ENCODE measurements at regions not wholly inside any gene's neighbourhood (a gene's known extent, or its start where the extent isn't known, plus 50 kb on each side); places are given as distances from the start of the nearest gene placed in this dataset.

- Histone ChIP-seq H3K36me3 (ENCODE audit: control insufficient read depth in 1 of 2, insufficient read depth in 2 of 2, low read length in 2 of 2) (no peaks in the 10 kb centered on the region), H3K9me3 (ENCODE audit: control insufficient read depth in 1 of 2, low read length in 2 of 2) (no peaks in the 10 kb centered on the region), H3K4me1 (ENCODE audit: control insufficient read depth in 1 of 2, insufficient read depth in 2 of 2, low read length in 2 of 2) (no peaks in the 10 kb centered on the region), H3K27ac (ENCODE audit: low read length) (no peak overlapping the region), H3K4me3 (ENCODE audit: low read depth in 1 of 2, low read length in 2 of 2) (no peak overlapping the region), H3K27me3 (ENCODE audit: low read depth, low read length) (no peaks in the 10 kb centered on the region)
These were observed 295.6 kb upstream of the FLRT2 start for GRCh38 chr14:85234156-85235025.

GRCh38 chr14:85235868-85236267 lies 294.1 kb upstream of the FLRT2 start:
- H3K27ac ChIP-seq (ENCODE audit: low read length), result no peak overlapping the region
- no peaks in the 10 kb centered on the region for H3K36me3 ChIP-seq (ENCODE audit: control insufficient read depth in 1 of 2, insufficient read depth in 2 of 2, low read length in 2 of 2)
- no peak overlapping the region for H3K4me3 ChIP-seq (ENCODE audit: low read depth in 1 of 2, low read length in 2 of 2)
- no peaks in the 10 kb centered on the region for H3K4me1 ChIP-seq (ENCODE audit: control insufficient read depth in 1 of 2, insufficient read depth in 2 of 2, low read length in 2 of 2)
- H3K27me3 ChIP-seq (ENCODE audit: low read depth, low read length), result no peaks in the 10 kb centered on the region
- no peaks in the 10 kb centered on the region for H3K9me3 ChIP-seq (ENCODE audit: control insufficient read depth in 1 of 2, low read length in 2 of 2)

GRCh38 chr14:85236296-85236695 lies 293.6 kb upstream of the FLRT2 start:
- Histone ChIP-seq H3K4me1 (ENCODE audit: control insufficient read depth in 1 of 2, insufficient read depth in 2 of 2, low read length in 2 of 2) (no peaks in the 10 kb centered on the region), H3K27ac (ENCODE audit: low read length) (no peak overlapping the region), H3K4me3 (ENCODE audit: low read depth in 1 of 2, low read length in 2 of 2) (no peak overlapping the region)

GRCh38 chr14:85239791-85240190 lies 290.2 kb upstream of the FLRT2 start:
- H3K27ac ChIP-seq (ENCODE audit: low read length), result no peak overlapping the region
- no peaks in the 10 kb centered on the region for H3K36me3 ChIP-seq (ENCODE audit: control insufficient read depth in 1 of 2, insufficient read depth in 2 of 2, low read length in 2 of 2)
- no peaks in the 10 kb centered on the region for H3K27me3 ChIP-seq (ENCODE audit: low read depth, low read length)
- H3K9me3 ChIP-seq (ENCODE audit: control insufficient read depth in 1 of 2, low read length in 2 of 2), result no peaks in the 10 kb centered on the region
- no peak overlapping the region for H3K4me3 ChIP-seq (ENCODE audit: low read depth in 1 of 2, low read length in 2 of 2)
- no peaks in the 10 kb centered on the region for H3K4me1 ChIP-seq (ENCODE audit: control insufficient read depth in 1 of 2, insufficient read depth in 2 of 2, low read length in 2 of 2)

More at GRCh38 chr14:85236296-85236695, 293.6 kb upstream of the FLRT2 start:
- no peaks in the 10 kb centered on the region for H3K27me3 ChIP-seq (ENCODE audit: low read depth, low read length)
- H3K9me3 ChIP-seq (ENCODE audit: control insufficient read depth in 1 of 2, low read length in 2 of 2), result no peaks in the 10 kb centered on the region
- H3K36me3 ChIP-seq (ENCODE audit: control insufficient read depth in 1 of 2, insufficient read depth in 2 of 2, low read length in 2 of 2), result no peaks in the 10 kb centered on the region

DNA sequence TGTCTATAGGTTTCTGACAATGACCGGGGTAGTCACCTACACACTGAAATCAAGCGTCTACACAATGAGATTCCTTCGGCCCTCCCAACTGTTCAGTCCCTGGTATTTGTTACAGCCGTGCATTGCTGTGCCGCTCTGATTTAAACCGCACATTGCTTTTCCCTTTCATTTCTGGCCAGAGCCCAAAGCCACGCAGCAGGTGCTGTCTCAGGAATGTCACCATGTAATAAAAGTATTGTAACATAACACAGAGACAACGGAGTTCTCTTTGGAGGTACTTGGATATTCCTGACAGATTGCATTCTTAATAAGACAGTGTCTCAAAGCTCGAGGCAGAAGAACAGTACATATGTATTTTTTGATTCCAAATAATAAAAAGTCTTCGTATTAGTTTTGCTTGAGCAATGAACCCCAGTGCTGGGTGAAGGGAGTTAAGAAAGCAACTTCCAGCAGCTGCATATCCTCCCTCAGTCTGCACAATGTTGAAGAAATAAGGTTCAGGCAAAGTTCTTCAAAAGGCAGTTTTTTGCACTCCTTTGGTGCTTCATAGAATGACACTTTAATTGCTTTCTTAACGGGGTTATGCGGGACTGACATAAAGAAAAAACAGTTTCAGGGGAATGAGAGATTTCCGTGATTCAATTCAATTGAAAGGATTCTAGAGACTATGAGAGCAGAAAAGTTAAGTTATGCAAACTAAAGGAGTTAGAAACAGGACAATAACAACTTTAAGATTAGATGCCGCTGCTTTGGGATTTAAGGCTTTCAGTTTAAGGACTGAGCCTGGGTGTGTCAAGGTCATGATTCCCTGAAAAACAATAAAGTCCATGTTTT lies 288.7 kb upstream of the FLRT2 start:
- Histone ChIP-seq H3K27ac (ENCODE audit: low read length) (no peak overlapping the region), H3K4me3 (ENCODE audit: low read depth in 1 of 2, low read length in 2 of 2) (no peak overlapping the region), H3K4me1 (ENCODE audit: control insufficient read depth in 1 of 2, insufficient read depth in 2 of 2, low read length in 2 of 2) (no peaks in the 10 kb centered on the region), H3K27me3 (ENCODE audit: low read depth, low read length) (no peaks in the 10 kb centered on the region), H3K9me3 (ENCODE audit: control insufficient read depth in 1 of 2, low read length in 2 of 2) (no peaks in the 10 kb centered on the region), H3K36me3 (ENCODE audit: control insufficient read depth in 1 of 2, insufficient read depth in 2 of 2, low read length in 2 of 2) (no peaks in the 10 kb centered on the region)

- Histone ChIP-seq H3K27ac (ENCODE audit: low read length) (no peak overlapping the region), H3K4me1 (ENCODE audit: control insufficient read depth in 1 of 2, insufficient read depth in 2 of 2, low read length in 2 of 2) (no peaks in the 10 kb centered on the region), H3K36me3 (ENCODE audit: control insufficient read depth in 1 of 2, insufficient read depth in 2 of 2, low read length in 2 of 2) (no peaks in the 10 kb centered on the region), H3K27me3 (ENCODE audit: low read depth, low read length) (no peaks in the 10 kb centered on the region), H3K9me3 (ENCODE audit: control insufficient read depth in 1 of 2, low read length in 2 of 2) (no peaks in the 10 kb centered on the region), H3K4me3 (ENCODE audit: low read depth in 1 of 2, low read length in 2 of 2) (no peak overlapping the region)
These were observed 287.3 kb upstream of the FLRT2 start for GRCh38 chr14:85242666-85243065.

GRCh38 chr14:85243321-85243720 lies 286.6 kb upstream of the FLRT2 start:
- Histone ChIP-seq H3K9me3 (ENCODE audit: control insufficient read depth in 1 of 2, low read length in 2 of 2) (no peaks in the 10 kb centered on the region), H3K4me1 (ENCODE audit: control insufficient read depth in 1 of 2, insufficient read depth in 2 of 2, low read length in 2 of 2) (no peaks in the 10 kb centered on the region), H3K36me3 (ENCODE audit: control insufficient read depth in 1 of 2, insufficient read depth in 2 of 2, low read length in 2 of 2) (no peaks in the 10 kb centered on the region), H3K27ac (ENCODE audit: low read length) (no peak overlapping the region), H3K4me3 (ENCODE audit: low read depth in 1 of 2, low read length in 2 of 2) (no peak overlapping the region), H3K27me3 (ENCODE audit: low read depth, low read length) (no peaks in the 10 kb centered on the region)

DNA sequence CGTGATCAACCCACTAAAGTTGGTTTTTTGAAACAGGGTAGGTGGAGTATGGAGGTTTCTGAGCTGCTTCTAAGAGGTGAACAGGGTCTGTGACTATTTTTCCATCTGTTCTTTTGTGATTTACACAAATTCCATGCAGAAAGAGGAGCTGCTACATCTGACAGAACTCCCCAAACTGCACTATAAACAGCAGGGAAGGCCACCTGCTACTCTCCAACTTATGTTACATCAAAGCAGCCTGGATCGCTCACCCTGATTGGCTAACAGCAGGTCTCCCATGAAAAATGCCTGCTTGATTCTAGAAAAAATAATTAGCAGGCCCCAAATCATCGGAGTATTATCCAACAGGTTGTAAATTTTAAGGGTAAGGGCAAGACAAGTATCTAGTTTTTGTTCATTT lies 282.9 kb upstream of the FLRT2 start:
- no peaks in the 10 kb centered on the region for H3K27me3 ChIP-seq (ENCODE audit: low read depth, low read length)
- no peak overlapping the region for H3K4me3 ChIP-seq (ENCODE audit: low read depth in 1 of 2, low read length in 2 of 2)
- no peak overlapping the region for H3K27ac ChIP-seq (ENCODE audit: low read length)
- no peaks in the 10 kb centered on the region for H3K9me3 ChIP-seq (ENCODE audit: control insufficient read depth in 1 of 2, low read length in 2 of 2)
- H3K36me3 ChIP-seq (ENCODE audit: control insufficient read depth in 1 of 2, insufficient read depth in 2 of 2, low read length in 2 of 2), result no peaks in the 10 kb centered on the region
- H3K4me1 ChIP-seq (ENCODE audit: control insufficient read depth in 1 of 2, insufficient read depth in 2 of 2, low read length in 2 of 2), result no peaks in the 10 kb centered on the region

GRCh38 chr14:85248881-85249635 lies 280.9 kb upstream of the FLRT2 start:
- no peaks in the 10 kb centered on the region for H3K27me3 ChIP-seq (ENCODE audit: low read depth, low read length)
- no peaks in the 10 kb centered on the region for H3K36me3 ChIP-seq (ENCODE audit: control insufficient read depth in 1 of 2, insufficient read depth in 2 of 2, low read length in 2 of 2)
- H3K4me3 ChIP-seq (ENCODE audit: low read depth in 1 of 2, low read length in 2 of 2), result no peak overlapping the region
- H3K4me1 ChIP-seq (ENCODE audit: control insufficient read depth in 1 of 2, insufficient read depth in 2 of 2, low read length in 2 of 2), result no peaks in the 10 kb centered on the region
- H3K27ac ChIP-seq (ENCODE audit: low read length), result no peak overlapping the region
- no peaks in the 10 kb centered on the region for H3K9me3 ChIP-seq (ENCODE audit: control insufficient read depth in 1 of 2, low read length in 2 of 2)

- Histone ChIP-seq H3K27ac (ENCODE audit: low read length) (no peak overlapping the region), H3K4me1 (ENCODE audit: control insufficient read depth in 1 of 2, insufficient read depth in 2 of 2, low read length in 2 of 2) (no peaks in the 10 kb centered on the region), H3K4me3 (ENCODE audit: low read depth in 1 of 2, low read length in 2 of 2) (no peak overlapping the region), H3K9me3 (ENCODE audit: control insufficient read depth in 1 of 2, low read length in 2 of 2) (no peaks in the 10 kb centered on the region), H3K27me3 (ENCODE audit: low read depth, low read length) (no peaks in the 10 kb centered on the region), H3K36me3 (ENCODE audit: control insufficient read depth in 1 of 2, insufficient read depth in 2 of 2, low read length in 2 of 2) (no peaks in the 10 kb centered on the region)
These were observed 279.3 kb upstream of the FLRT2 start for GRCh38 chr14:85250414-85251189.
